HepG2 (cell line): ENCODE measurements at regions not wholly inside any gene's neighbourhood (a gene's known extent, or its start where the extent isn't known, plus 50 kb on each side); places are given as distances from the start of the nearest gene placed in this dataset.

Experiments
- ATAC-seq: fragments of 200-7000 bp; cut with Tn5 transposase; 3 replicates; pipeline ENCODE4 v1.9.1; 2020; ENCODE audit warnings: mild to moderate bottlenecking, moderate library complexity
- BruUV-seq: library from RNA; stranded (reverse); fragments of 400-500 nt; replicated peaks from 2 replicates; lab custom pipeline; 2021; lab: Mats Ljungman, UMichigan
- CTCF ChIA-PET: fragments of 300-600 bp; formaldehyde crosslinking; extraction: SDS; loops from one replicate; lab custom pipeline; 2021; ENCODE audit warnings: low total read pairs, inconsistent platforms, low intra/inter-chr PET ratio; lab: Yijun Ruan, JAX
- POLR2A ChIA-PET: fragments of 350-600 bp; sonication (Branson Sonifier 250); formaldehyde crosslinking; loops from one replicate; lab custom pipeline; 2020; ENCODE audit warnings: antibody characterized with exemption, inconsistent platforms; lab: Yijun Ruan, JAX
- DNase-seq: peaks from one replicate; pipeline ENCODE4 v3.0.0-alpha.2; 2015; ENCODE audit warnings: low spot score
- FAIRE-seq: peaks from 3 replicates; lab custom pipeline; 2011; peaks lifted over from hg19 to GRCh38; lab: Jason Lieb, UNC
- H2AFZ ChIP-seq: one replicate; pipeline ENCODE4 v1.6.1; 2011; ENCODE audit warnings: low read length, inconsistent platforms
- H3K27ac ChIP-seq: fragments of 300-600 bp; 3 replicates; pipeline ENCODE4 v1.8.0; 2011; ENCODE audit warnings: mixed run types, mild to moderate bottlenecking, mixed read lengths, low read length, inconsistent platforms; ENCODE audit not compliant: insufficient read depth; ENCODE audit errors: extremely low read length
- H3K27me3 ChIP-seq, 2 experiments: fragments of 200-600 bp in 1 of 2; 2 replicates in 1 of 2; 3 replicates in 1 of 2; pipeline versions ENCODE4 v1.6.0 to v1.8.0; 2011; ENCODE audit warnings: low read length in 2 of 2, mild to moderate bottlenecking in 2 of 2, moderate library complexity in 2 of 2, inconsistent platforms in 1 of 2; ENCODE audit not compliant: insufficient read depth in 2 of 2, control insufficient read depth in 1 of 2
- H3K36me3 ChIP-seq, 2 experiments: fragments of 200-600 bp in 1 of 2; replicated peaks in 1 of 2; 2 replicates in 1 of 2; 3 replicates in 1 of 2; pipeline versions ENCODE4 v1.5.1 to v1.8.0; 2011; ENCODE audit warnings: low read length in 2 of 2, inconsistent platforms in 1 of 2; ENCODE audit not compliant: insufficient read depth in 2 of 2, control insufficient read depth in 1 of 2
- H3K4me1 ChIP-seq: 2 replicates; pipeline ENCODE4 v1.5.1; 2012; ENCODE audit warnings: low read length, inconsistent platforms; ENCODE audit not compliant: insufficient read depth
- H3K4me2 ChIP-seq: 2 replicates; pipeline ENCODE4 v1.6.0; 2011; ENCODE audit warnings: low read depth, low read length, inconsistent platforms
- H3K4me3 ChIP-seq, 3 experiments: fragments of 200-600 bp in 1 of 3; sonication (generic), shearing (Covaris generic) in 1 of 3; replicated peaks in 1 of 3; 2 replicates each; pipeline ENCODE4 v1.5.1; 2011 to 2016; ENCODE audit warnings: low read length in 3 of 3, inconsistent platforms in 2 of 3, low read depth in 2 of 3, mild to moderate bottlenecking in 2 of 3, control low read depth in 1 of 3, mixed read lengths in 1 of 3; ENCODE audit not compliant: insufficient read depth in 1 of 3
- H3K79me2 ChIP-seq: one replicate; pipeline ENCODE4 v1.6.1; 2011; ENCODE audit warnings: low read length, inconsistent platforms; ENCODE audit not compliant: insufficient read depth
- H3K9ac ChIP-seq: 2 replicates; pipeline ENCODE4 v1.6.0; 2011; ENCODE audit warnings: mild to moderate bottlenecking, low read depth, low read length, inconsistent platforms; ENCODE audit not compliant: insufficient read depth
- H3K9me3 ChIP-seq: 2 replicates; pipeline ENCODE4 v1.5.1; 2012; ENCODE audit warnings: mild to moderate bottlenecking, low read length
- H4K20me1 ChIP-seq: 2 replicates; pipeline ENCODE4 v1.6.0; 2011; ENCODE audit warnings: inconsistent platforms, mild to moderate bottlenecking, low read length, moderate library complexity; ENCODE audit not compliant: insufficient read depth
- EHMT2 ChIP-seq: fragments of 200-600 bp; sonication (generic); IDR thresholded peaks from 2 replicates; pipeline ENCODE4 v1.7.0; 2017; ENCODE audit warnings: antibody characterized with exemption, low read depth, low read length, borderline replicate concordance
- EZH2 ChIP-seq: conservative IDR thresholded peaks from 2 replicates; pipeline ENCODE4 v1.6.1; 2012; ENCODE audit warnings: mild to moderate bottlenecking, low read depth, low read length, moderate library complexity
- GPN1 ChIP-seq: sonication (generic); formaldehyde crosslinking; IDR thresholded peaks from 2 replicates; pipeline ENCODE4 v1.5.1; 2020; ENCODE audit warnings: missing genetic modification reagents, borderline replicate concordance
- MXI1 ChIP-seq: IDR thresholded peaks from 3 replicates; pipeline ENCODE4 v1.6.1; 2012; ENCODE audit warnings: low read depth, low read length, inconsistent platforms, borderline replicate concordance
- REL ChIP-seq: sonication (generic); formaldehyde crosslinking; conservative IDR thresholded peaks from 2 replicates; pipeline ENCODE4 v1.8.0; 2022; ENCODE audit warnings: mild to moderate bottlenecking, missing genetic modification reagents, moderate library complexity
- TCF7L2 ChIP-seq: IDR thresholded peaks from 2 replicates; pipeline ENCODE4 v1.6.1; 2011; ENCODE audit warnings: mild to moderate bottlenecking, low read depth, low read length, moderate library complexity
- ZBTB38 ChIP-seq: sonication (generic); formaldehyde crosslinking; IDR thresholded peaks from 2 replicates; pipeline ENCODE4 v1.5.1; 2020; ENCODE audit warnings: mild to moderate bottlenecking, missing genetic modification reagents
- ZNF121 ChIP-seq: sonication (generic); formaldehyde crosslinking; IDR thresholded peaks from 2 replicates; pipeline ENCODE4 v1.5.0; 2020; ENCODE audit warnings: mild to moderate bottlenecking, missing genetic modification reagents
- ZNF24 ChIP-seq: fragments of 450-650 bp; IDR thresholded peaks from 2 replicates; pipeline ENCODE4 v1.6.1; 2017; ENCODE audit warnings: antibody characterized with exemption, mild to moderate bottlenecking
- ZNF251 ChIP-seq: sonication (generic); formaldehyde crosslinking; IDR thresholded peaks from 2 replicates; pipeline ENCODE4 v1.9.0; 2021; ENCODE audit warnings: mild to moderate bottlenecking, missing genetic modification reagents
- ZNF619 ChIP-seq: sonication (generic); formaldehyde crosslinking; IDR thresholded peaks from 2 replicates; pipeline ENCODE4 v1.4.0; 2020; ENCODE audit warnings: mild to moderate bottlenecking, missing genetic modification reagents
- ZNF776 ChIP-seq: sonication (generic); formaldehyde crosslinking; IDR thresholded peaks from 2 replicates; pipeline ENCODE4 v1.4.0; 2020; ENCODE audit warnings: mild to moderate bottlenecking, missing genetic modification reagents
- WGBS: methylation state at CpG from one replicate; pipeline ENCODE4 v1.1.6; 2017; ENCODE audit warnings: low lambda C conversion rate; 5-methylcytosine and 5-hydroxymethylcytosine counted together
- in situ Hi-C: cut with HindIII; loops from 2 replicates; pipeline ENCODE4 v1.10.0; 2017; ENCODE audit warnings: low pct_unique_long_range_greater_than_20kb; ENCODE audit not compliant: extremely low pct_ligation_motif_present
- intact Hi-C: fragments of 100-400 bp; cut with micrococcal nuclease; formaldehyde crosslinking; loops from one replicate; pipeline ENCODE4 v1.10.0; 2022; ENCODE audit not compliant: unreplicated experiment
- TF ChIP-seq, protein P1 (sequence below): sonication (generic); formaldehyde crosslinking; IDR thresholded peaks from 2 replicates; pipeline ENCODE4 v1.9.0; 2021; ENCODE audit warnings: mild to moderate bottlenecking, missing genetic modification reagents

- intact Hi-C loops = no loop called here
- CTCF ChIA-PET = no interaction called here
- in situ Hi-C loops = no loop called here
Observed at GRCh38 chr12:58761308-58761707, 159.0 kb downstream of the LRIG3 start.

GRCh38 chr12:58764100-58764953, 156.0 kb downstream of the LRIG3 start:
- no TSS peak for BruUV-seq
- Histone ChIP-seq H3K27me3 (no peaks in the 10 kb centered on the region), H3K79me2 (no peaks in the 10 kb centered on the region), H3K27ac (peak overlapping the region; percentile 98), H3K9me3 (no peaks in the 10 kb centered on the region), H3K9ac (peak overlapping the region; percentile 77; the same call in 1 of the 2 replicates), H2AFZ (no peak overlapping the region), H4K20me1 (no peaks in the 10 kb centered on the region), H3K4me3 (no peak overlapping the region), H3K4me2 (no peak overlapping the region), H3K36me3 (no peaks in the 10 kb centered on the region), H3K4me1 (peaks cover 82% of the 10 kb centered on the region)
- whole genome bisulfite sequencing = 64% methylated on average over 6 of the region's 6 CpGs
- POLR2A ChIA-PET = no interaction called here
- in situ Hi-C loops = no loop called here
- intact Hi-C loops = no loop called here
- CTCF ChIA-PET = no interaction called here
- DNase-seq (peak; percentile 15), ATAC-seq (no peak), FAIRE-seq (no peak)
- TF ChIP-seq ZBTB38 (CRISPR knock-in tag) = peak; percentile 61; the same call in 1 of the 2 replicates
- no peak for TF ChIP-seq EZH2
- peak; percentile 91 for TF ChIP-seq ZNF121
- TF ChIP-seq EHMT2 = 0 out of 2 replicates have a peak, but pooled peaks have one; percentile 30
- TF ChIP-seq, protein P1, sequence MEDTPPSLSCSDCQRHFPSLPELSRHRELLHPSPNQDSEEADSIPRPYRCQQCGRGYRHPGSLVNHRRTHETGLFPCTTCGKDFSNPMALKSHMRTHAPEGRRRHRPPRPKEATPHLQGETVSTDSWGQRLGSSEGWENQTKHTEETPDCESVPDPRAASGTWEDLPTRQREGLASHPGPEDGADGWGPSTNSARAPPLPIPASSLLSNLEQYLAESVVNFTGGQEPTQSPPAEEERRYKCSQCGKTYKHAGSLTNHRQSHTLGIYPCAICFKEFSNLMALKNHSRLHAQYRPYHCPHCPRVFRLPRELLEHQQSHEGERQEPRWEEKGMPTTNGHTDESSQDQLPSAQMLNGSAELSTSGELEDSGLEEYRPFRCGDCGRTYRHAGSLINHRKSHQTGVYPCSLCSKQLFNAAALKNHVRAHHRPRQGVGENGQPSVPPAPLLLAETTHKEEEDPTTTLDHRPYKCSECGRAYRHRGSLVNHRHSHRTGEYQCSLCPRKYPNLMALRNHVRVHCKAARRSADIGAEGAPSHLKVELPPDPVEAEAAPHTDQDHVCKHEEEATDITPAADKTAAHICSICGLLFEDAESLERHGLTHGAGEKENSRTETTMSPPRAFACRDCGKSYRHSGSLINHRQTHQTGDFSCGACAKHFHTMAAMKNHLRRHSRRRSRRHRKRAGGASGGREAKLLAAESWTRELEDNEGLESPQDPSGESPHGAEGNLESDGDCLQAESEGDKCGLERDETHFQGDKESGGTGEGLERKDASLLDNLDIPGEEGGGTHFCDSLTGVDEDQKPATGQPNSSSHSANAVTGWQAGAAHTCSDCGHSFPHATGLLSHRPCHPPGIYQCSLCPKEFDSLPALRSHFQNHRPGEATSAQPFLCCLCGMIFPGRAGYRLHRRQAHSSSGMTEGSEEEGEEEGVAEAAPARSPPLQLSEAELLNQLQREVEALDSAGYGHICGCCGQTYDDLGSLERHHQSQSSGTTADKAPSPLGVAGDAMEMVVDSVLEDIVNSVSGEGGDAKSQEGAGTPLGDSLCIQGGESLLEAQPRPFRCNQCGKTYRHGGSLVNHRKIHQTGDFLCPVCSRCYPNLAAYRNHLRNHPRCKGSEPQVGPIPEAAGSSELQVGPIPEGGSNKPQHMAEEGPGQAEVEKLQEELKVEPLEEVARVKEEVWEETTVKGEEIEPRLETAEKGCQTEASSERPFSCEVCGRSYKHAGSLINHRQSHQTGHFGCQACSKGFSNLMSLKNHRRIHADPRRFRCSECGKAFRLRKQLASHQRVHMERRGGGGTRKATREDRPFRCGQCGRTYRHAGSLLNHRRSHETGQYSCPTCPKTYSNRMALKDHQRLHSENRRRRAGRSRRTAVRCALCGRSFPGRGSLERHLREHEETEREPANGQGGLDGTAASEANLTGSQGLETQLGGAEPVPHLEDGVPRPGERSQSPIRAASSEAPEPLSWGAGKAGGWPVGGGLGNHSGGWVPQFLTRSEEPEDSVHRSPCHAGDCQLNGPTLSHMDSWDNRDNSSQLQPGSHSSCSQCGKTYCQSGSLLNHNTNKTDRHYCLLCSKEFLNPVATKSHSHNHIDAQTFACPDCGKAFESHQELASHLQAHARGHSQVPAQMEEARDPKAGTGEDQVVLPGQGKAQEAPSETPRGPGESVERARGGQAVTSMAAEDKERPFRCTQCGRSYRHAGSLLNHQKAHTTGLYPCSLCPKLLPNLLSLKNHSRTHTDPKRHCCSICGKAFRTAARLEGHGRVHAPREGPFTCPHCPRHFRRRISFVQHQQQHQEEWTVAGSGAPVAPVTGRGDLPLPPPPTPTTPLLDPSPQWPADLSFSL (CRISPR knock-in tag) = no peak
- TF ChIP-seq ZNF251 (CRISPR knock-in tag) = no peak
- no peak for TF ChIP-seq ZNF776 (CRISPR knock-in tag)

More at GRCh38 chr12:58761308-58761707, 159.0 kb downstream of the LRIG3 start:
- H3K9ac ChIP-seq = no peak overlapping the region
- peaks cover 68% of the 10 kb centered on the region for H3K4me1 ChIP-seq
- no peaks in the 10 kb centered on the region for H3K27me3 ChIP-seq
- no peaks in the 10 kb centered on the region for H4K20me1 ChIP-seq
- DNase-seq (no peak), FAIRE-seq (no peak), ATAC-seq (no peak)
- WGBS = 100% methylated on average over 1 of the region's 1 CpG
- H3K4me2 ChIP-seq = no peak overlapping the region
- no TSS peak for BruUV-seq
- no peak overlapping the region for H2AFZ ChIP-seq
- POLR2A ChIA-PET = no interaction called here
- H3K27ac ChIP-seq = no peak overlapping the region
- H3K36me3 ChIP-seq = no peaks in the 10 kb centered on the region
- TF ChIP-seq GPN1 (CRISPR knock-in tag) (no peak), ZNF619 (CRISPR knock-in tag) (no peak), REL (CRISPR knock-in tag) (no peak), MXI1 (no peak), TCF7L2 (no peak), ZNF24 (no peak)
- TF ChIP-seq, all 625 proteins: peak for 0
- H3K79me2 ChIP-seq = no peaks in the 10 kb centered on the region
- H3K4me3 ChIP-seq = no peak overlapping the region
- no peaks in the 10 kb centered on the region for H3K9me3 ChIP-seq
